AML-193 (cell line): ENCODE measurements at regions not wholly inside any gene's neighbourhood (a gene's known extent, or its start where the extent isn't known, plus 50 kb on each side); places are given as distances from the start of the nearest gene placed in this dataset.
"Not testable (repeated sequence)": the region's sequence is repeated elsewhere in the genome, so short reads cannot be mapped to it uniquely, and the experiment has no call there.

ENCODE experiments used
- DNase-seq, 2 experiments: peaks; one replicate each; lab custom pipeline; 2025; lab: John Stamatoyannopoulos, UW

DNA sequence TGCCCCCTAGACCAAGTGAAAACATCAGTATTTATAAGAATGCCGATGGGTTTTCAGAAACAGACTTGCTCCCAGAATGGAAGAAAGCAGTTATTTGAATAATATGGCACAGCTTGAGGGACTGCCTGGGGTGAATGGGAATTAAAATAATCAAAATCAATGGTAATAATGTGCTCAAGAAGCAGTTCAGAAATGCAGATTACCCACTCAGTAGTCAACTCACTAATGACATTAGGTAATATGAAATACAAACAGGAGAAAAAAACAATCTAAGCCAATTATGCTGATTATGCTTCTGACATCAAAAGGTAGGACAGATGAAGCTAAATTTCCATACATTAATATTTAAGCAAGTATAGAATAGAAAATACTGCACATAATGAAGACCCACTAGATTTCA, 179.3 kb downstream of the ENC1 start:
- no peak for DNase-seq

- no peak for DNase-seq
Measured at GRCh38 chr5:74460694-74461093, 179.8 kb downstream of the ENC1 start.

GRCh38 chr5:74459984-74460383, 180.5 kb downstream of the ENC1 start:
- DNase-seq: no peak

DNA sequence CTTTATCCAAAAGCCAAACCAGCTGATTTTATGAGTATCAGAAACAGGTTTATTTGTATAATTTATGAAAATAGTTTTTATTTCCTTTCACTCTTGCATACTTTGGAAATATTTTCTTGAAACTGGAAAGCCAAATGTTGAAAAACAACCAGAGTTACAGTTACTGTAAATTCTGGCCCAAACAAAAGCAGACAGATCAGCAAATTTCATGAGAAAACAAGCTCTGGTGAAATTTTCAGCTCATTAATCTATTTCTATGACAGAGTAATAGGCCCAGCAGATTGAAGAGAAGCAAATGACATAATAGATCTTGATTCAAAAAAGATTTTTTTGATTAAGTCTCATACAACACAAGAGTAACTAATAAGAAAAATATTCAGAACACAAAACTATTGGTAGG, 182.7 kb downstream of the ENC1 start:
- no peak for DNase-seq

DNA sequence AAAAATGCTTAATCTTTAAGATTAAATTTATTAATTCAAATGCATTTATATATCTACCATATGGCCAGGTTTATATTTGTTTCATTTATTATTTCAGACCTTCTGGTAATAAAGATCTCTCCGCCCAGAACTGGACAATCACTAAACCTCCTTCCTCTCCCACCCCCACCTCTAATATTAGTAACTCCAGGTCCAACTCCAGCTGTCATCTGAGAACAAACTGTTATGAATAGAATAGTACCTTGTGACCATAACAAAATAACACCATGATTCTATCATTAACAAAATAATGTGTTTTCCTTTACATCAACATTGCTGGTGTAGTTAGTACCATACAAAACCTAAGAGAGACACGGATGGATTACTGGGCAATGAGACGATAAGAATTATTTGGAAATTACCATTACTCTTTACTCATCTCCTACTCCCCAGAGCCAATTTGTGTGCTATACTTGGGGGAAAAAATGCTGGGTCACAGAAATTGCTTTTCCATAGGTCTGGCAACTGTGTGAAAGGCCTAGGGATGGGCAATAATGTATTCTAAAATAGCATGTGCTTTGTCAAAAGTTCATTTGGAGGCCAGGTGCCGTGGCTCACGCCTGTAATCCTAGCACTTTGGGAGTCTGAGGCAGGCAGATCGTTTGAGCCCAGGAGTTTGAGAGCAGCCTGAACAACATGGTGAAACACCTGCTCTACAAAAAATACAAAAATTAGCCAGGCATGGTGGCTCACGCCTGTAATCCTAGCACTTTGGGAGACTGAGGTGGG, 186.1 kb downstream of the ENC1 start:
- no peak for DNase-seq

- no peak for DNase-seq
Measured at GRCh38 chr5:74452856-74453255, 187.7 kb downstream of the ENC1 start.

- DNase-seq: no peak
Measured at GRCh38 chr5:74450095-74450494, 190.4 kb downstream of the ENC1 start.

GRCh38 chr5:74446725-74447241, 193.7 kb downstream of the ENC1 start:
- no peak for DNase-seq

GRCh38 chr5:74442466-74442865, 198.1 kb downstream of the ENC1 start:
- no peak for DNase-seq

GRCh38 chr5:74441616-74442015, 198.9 kb downstream of the ENC1 start:
- DNase-seq: no peak

DNA sequence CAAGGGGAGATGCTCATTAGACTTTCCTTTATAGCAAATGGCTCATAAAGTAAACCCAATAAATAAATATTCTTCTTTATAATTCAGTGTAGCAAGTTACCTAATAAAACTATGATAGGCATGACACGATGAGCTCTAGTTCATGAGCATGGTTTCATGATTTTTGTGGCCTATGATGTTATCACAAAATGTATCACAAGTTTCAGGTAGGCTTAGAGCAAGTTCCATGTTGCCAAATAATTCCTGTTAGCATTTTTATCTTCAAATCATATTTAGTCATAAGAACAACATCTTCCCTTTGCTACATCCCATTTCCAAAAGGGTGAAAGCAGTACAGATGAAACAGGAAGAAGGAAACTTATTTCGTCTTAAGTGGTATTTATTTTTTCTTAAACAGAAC, 200.2 kb downstream of the ENC1 start:
- no peak for DNase-seq

GRCh38 chr5:74437870-74438269, 202.7 kb downstream of the ENC1 start:
- not testable (repeated sequence) for DNase-seq

- peak; percentile 86 to 89 for DNase-seq
Measured at GRCh38 chr5:74433896-74434829, 206.4 kb downstream of the ENC1 start.

- DNase-seq: peak; percentile 59 to 71
Measured at GRCh38 chr5:74433255-74433895, 207.2 kb downstream of the ENC1 start.

GRCh38 chr5:74432721-74433120, 207.8 kb downstream of the ENC1 start:
- no peak for DNase-seq

GRCh38 chr5:74432216-74432615, 208.3 kb downstream of the ENC1 start:
- DNase-seq: peak; percentile 56 to 57

GRCh38 chr5:74431290-74431669, 209.2 kb downstream of the ENC1 start:
- DNase-seq: peak in 1 of 2 experiments; percentile 5

DNA sequence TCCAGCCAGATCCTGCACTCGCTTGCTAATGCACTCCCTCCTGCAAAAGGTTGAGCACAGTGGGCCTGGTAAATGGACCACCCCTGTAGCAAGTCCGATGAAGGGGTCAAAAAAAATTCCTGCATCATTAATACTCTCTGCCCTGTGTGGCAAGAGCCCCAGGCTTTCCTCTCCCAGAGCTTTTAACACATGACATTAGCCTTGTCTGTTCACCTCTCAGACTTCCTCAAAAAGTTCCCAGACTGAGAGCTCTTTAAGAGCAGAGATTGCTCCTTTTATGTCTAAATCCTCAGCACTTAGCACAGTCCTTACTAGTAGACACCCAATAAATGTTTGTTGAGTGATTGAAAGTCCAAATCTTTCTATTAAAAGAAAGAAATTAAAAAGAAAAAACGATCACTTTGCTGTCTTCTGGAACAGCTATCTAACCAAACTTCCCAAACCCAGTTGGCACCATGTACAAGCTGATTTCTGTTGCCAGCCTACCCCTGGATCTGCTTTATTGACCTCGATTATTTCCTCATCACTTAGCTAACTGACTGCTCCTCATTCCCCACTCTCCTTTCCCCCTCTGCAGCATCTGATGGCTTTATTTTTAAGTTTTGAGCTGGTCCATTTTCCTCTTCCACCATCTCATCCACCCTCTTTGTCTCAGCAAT, 209.8 kb downstream of the ENC1 start:
- no peak for DNase-seq

- DNase-seq: no peak
Measured at GRCh38 chr5:74429495-74429894, 211.0 kb downstream of the ENC1 start.

- no peak for DNase-seq
Measured at GRCh38 chr5:74428876-74429275, 211.7 kb downstream of the ENC1 start.

DNA sequence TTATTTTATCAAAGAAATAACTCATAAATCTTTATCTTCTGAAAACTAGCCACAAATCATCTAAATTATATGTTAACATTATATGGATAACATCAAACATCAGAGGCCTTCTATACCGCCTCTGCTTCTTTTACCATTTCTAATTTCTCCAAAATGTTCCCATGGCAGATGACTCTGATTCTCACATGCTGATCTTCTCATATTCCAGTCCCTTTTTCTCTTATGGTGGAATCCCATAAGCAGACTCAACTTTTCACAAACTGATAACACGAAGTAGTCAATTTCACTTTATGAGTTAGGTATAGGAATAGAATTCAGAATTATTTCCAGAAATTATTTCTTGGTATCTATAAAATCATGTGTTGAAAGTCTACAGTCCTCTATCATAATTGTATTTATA, 212.3 kb downstream of the ENC1 start:
- DNase-seq: no peak

- no peak for DNase-seq
Measured at GRCh38 chr5:74426506-74426905, 214.0 kb downstream of the ENC1 start.
